ENCODE measurements at regions not wholly inside any gene's neighbourhood (a gene's known extent, or its start where the extent isn't known, plus 50 kb on each side); places are given as distances from the start of the nearest gene placed in this dataset.
A peak's percentile ranks its signal among the peaks of the same experiment; 100 is the strongest.

DNA sequence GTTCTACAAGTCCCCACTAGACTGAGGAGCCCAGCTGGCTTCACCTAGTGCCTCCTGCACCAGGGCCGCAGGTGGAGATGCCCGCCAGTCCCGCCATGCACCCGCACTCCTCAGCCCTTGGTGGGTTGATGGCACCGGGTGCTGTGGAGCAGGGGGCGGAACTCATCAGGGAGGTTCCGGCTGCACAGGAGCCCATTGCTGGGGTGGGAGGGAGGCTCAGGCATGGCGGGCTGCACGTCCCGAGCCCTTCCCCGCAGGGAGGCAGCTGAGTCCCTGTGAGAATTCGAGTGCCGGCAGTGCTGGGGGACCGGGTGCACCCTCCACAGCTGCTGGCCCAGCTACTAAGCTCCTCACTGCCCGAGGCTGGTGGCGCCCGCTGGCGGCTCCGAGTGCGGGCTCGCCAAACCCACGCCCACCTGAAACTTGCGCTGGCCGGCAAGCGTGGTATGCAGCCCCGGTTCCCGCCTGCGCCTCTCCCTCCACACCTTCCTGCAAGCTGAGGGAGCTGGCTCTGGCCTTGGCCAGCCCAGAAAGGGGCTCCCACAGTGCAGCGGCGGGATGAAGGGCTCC is 252.7 kb upstream of the TCF4 start:
- no peak for DNase-seq (ENCODE audit: low spot score)

DNA sequence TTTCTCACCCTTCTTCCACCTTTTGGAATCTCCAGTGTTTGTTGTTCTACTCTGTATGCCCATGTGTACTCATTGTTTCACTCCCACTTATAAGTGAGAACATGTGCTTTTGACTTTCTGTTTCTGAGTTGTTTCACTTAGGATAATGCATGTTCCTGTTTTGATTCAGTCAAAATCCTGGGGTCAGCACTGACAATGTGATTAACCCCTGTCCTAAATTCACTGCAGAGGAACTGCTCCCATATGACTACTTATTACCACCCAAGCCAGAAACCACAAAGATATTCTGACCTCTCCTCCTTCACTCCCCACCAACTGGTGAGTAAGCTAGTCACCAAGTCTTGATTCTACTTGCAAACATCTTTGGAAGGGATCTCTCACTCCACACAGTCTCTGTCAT is 251.4 kb upstream of the TCF4 start:
- no peak for DNase-seq (ENCODE audit: low spot score)

DNA sequence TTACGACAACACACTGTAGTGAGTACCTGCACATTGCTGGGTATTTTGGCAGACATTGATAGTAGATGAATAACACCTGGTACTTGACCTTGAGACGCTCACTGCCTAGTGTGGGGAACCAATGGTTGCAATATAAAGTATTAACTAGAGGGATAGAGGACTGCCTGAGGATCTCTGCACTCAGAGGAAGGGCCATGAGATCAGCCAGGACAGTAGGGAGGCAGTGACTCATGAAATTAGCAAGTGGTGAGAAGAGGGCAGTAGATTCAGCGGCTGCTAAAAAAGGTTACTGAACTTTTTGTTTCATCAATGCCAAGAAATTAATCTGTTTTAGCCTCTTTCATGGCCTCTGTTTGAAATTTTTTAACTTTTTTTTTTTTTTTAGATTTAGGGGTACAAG is 250.8 kb upstream of the TCF4 start:
- no peak for DNase-seq (ENCODE audit: low spot score)

DNA sequence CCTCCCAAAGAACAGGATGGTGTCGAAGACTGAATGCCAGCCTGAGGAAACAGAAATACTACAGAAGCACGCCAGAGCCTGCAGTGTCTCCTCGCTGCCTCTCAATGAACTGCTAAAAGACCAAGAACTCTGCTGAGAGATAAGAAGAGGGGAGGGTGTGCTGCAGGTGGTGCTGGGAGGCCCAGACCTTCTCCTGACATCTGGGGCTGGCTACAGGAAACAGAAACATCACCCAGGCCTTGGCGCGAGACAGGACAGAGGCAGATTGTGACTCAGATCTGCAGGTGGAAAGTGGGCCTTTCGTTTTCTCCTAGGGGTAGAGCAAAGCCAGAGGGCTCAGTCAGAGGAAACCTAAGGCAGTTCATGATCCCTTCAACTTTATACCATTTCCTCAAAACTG is 250.3 kb upstream of the TCF4 start:
- peak; percentile 7 for DNase-seq (ENCODE audit: low spot score)

DNA sequence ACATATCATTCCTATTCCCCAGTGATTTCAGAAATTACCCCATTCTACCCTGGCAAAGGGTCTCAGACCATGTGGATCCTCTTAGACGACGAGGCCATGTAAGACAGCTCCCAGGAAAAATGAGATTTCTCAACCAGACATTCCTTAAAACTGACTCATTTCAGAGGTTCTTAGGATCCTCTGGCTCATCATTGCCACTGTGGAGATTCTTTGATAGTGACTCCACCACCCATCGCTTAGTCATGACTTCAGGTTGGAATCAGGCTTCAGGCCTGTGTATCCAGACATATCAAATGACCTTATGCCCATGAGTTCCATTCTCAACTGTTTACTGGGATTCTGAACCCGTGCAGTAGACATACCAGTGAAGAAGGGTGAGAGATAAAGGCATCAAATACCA is 245.6 kb upstream of the TCF4 start:
- DNase-seq (ENCODE audit: low spot score): no peak

DNA sequence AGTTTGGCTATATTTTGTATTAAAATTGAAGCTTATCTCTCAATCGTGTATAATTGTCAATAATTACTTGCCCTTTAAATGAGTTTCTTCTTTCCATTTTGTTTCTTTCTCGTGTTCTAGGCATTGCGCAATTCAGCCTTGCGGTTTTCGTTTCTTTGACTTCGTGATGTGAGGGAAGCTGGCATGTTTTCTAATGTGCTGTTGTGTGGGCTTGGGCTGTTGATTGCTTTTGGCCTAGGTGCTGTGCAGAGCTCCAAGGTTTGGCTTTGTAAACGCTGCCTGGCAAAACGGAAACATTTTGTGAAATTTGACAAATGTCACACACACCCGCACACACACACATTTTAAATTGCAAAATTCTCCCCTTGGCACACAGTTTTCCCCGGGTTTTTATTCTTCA is 242.6 kb upstream of the TCF4 start:
- no peak for DNase-seq (ENCODE audit: low spot score)

DNA sequence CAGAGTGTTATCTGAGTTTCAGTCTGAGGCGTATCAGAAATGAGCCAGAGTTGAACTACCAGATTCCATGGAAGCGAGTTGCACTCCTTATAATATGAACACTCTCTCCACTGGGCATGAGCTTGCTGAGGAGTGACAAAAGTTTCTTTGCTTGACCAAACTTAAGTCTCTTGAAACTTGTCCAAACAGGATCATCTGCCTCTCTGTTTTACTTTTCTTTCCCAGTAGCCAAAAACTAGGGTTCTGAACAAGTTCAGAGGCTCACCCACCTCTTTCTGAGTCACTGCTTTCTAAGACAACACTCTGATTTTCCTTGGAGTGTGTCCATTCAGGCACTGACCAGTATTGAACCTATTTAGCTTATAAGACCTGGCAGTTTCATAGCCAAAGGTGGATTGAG is 233.2 kb upstream of the TCF4 start:
- no peak for DNase-seq (ENCODE audit: low spot score)

DNA sequence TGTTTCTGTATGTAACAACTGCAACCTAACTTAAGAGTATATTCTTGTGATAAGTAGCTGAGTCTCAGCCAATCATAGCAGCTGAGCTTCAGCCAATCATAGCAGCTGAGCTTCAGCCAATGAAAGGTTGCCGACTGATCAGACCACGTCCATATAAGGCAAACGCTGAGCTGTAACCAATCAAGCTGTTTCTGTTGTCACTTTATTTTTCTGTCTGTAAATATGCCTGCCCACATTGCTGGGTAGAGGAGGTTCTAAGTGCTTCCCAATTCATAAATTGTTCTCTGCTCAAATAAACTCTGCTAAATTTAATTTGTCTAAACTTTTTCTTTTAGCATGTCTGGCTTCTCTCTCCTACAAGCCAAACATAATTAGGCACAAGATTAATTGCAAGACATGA is 231.5 kb upstream of the TCF4 start:
- DNase-seq (ENCODE audit: low spot score): no peak

DNA sequence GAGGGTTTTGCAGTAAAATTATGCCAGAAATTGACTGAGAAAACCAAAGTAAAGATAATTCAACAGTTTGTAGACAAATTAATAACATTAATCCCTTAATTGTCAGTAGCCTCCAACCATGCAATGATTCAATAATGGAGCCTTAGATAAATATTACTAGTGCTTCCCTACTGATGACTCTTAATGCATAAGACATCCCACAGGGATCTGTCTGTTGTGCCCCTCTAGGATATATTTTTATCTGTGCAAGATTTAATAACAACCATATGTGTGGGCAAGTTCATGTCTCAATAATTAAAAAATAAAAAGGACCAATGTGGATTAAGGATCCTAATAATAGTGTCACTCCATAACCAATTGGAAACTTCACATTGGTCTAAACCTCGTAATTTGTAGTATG is 230.3 kb upstream of the TCF4 start:
- DNase-seq (ENCODE audit: low spot score): no peak

DNA sequence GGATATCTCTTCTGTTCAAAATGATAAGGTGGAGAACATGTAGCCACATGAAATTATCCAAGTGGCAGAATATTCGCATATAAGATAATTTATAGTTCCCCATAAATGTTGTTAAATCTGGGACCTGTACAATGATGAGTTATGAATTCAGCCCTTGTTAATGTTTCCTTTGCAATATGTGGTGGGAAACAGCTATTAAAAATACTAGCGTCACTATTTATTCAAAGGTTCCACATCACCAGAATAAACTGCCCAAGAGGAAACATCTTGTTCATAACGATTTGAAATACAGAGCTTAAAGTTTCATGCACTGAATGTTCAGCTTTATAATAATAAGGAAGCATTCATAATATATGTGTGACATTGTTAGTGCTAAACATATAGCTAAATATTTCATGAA is 223.9 kb upstream of the TCF4 start:
- DNase-seq (ENCODE audit: low spot score): no peak

DNA sequence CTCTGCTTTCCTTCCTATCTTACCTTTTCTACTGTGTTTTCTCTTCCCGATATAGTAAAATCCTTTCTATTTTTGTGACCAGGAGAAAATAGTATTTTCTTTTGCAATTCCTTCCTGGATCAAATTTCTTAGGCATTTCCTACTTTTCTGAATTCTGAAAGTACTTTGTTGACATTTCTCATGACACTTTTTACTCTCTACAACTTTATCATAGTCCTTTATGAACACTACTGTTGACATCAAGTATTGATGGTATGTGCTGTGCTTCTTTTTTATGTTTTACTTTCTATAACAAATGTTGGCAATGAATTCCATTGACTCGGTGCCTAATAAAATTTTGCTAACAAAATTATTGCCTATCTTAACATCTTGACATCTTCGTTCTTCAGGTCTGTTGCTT is 217.7 kb upstream of the TCF4 start:
- no peak for DNase-seq (ENCODE audit: low spot score)

DNA sequence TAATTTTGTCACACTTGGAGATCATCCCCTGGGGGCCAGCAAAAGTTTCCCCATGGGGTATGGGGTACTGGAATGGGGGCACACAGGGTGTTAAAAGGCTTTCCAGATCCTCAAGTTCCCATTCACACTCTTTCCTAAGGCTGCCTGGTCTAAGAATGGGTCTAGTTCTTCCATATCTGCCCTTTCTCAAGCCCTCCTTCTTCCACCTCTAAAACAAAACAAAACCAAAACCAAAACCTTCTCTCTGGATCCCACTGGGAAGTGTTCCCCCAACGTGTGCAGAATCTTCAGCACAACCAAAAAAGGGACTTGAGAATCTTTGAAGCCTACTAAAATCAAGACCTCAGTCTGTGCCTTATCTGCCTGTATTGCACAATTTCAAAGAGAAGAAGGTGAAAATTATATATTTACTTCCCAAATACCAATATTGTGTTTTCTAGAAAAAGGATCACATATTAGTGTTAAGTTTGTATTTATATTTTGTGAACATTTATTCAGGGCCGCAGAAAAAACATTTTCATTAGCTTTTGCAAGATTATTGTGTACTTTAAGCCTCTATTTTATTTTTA is 207.2 kb upstream of the TCF4 start:
- no peak for DNase-seq (ENCODE audit: low spot score)

DNA sequence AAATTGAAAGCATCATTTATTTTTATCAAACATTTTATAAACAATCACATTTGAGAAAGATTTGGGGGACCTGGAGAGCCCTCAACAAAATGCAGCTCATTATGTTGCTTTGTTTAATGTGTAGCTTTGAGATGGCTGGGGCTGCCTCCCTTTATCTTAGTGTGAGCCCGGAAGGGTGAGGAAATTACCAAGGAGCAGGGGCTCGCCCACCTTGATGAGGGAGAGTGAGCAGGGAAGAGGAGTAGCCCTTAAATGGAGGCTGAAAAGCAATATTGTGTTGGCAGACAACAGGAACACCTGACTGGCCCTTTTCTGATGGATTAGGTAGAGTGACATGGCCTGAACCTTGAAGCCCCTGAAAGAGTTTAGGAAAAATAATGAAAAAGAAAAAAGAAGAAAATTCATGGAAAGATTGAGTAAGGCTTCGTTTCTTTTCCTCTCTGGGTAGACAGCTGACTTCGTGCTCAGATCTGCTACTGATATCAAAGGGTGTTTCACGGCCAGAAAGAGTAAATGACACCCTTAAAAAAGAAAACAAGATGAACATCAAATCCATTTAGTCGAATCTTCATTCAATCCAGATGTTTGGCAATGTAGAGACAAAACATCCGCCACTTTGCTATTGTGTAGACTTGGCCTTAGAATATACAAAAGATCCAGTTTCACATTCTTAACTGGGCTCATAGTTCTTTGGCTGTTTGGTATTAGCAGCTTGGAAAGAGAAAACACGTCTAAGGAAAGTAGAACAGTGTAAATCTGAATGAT is 206.5 kb upstream of the TCF4 start:
- no peak for DNase-seq (ENCODE audit: low spot score)

DNA sequence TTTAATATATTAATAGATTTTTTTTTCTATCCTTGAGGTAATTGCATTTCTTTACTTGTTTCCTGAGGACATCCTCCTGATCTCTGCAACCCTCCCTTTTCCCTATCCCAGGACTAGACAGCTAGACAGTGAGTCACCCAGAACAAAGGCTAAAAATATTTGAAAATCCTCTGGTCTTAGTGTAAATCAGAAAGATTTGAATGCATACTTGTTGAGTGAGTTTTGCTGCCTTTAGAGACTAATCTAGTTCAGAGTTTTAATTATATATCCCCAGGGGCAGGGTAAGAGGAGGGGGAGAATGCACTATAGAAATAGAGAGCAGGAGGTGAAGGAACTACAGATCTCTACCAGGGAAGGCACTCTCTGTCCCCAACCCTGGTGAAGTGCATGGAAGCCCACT is 202.3 kb upstream of the TCF4 start:
- DNase-seq (ENCODE audit: low spot score): no peak

DNA sequence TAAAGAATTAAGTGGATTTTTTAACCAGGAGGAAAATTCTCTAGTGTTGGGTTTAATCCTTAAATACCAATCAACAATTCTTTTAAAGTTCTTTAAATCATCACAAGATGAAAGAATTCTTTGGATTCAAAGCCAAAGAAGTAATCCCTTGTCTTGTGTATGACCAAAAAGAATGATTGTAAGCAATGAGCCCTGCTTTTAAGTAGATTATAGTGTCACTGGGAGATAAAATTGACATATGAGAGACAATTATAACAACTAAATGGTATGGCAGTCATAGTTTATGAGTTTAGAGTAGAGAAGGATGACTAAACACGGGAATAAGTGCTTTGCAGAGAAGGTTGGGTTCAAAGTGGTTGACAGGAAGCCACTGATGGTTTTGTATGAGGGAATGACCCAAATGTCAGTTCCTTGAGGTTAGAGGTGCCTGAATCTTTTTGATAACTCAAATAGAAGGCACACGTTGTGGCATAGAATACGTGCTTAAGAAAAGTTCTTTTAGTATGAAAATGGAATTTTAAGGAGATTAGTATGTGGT is 199.6 kb upstream of the TCF4 start:
- no peak for DNase-seq (ENCODE audit: low spot score)

DNA sequence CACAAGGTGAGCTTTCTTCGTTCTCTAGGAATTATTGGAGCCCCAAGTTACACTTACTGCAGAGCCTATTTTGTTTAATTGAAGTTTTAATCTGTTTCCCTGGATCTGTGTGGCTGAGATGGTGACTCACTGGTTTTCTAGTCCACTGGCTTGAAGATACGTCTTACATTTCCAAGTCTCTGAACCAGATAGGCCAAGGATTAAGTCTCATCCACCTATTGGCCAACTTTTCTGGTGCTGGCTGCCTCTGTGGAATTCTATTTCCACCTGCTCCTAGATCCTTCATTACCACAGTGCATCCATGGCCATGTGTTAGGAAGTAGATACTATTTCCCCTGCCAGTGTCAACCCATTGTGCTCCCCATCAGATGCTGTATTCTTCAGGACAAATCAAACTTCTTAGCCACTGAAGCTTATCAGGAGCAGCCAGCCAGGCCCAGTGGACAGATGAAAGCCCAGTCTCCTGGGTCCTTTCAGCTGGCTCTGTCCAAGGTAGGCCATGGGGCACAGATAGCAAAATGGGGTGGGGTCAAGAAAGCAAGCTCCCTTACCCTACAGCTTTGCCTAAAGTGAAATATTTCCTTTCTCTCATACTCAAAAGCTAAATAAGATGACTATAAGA is 198.8 kb upstream of the TCF4 start:
- no peak for DNase-seq (ENCODE audit: low spot score)

DNA sequence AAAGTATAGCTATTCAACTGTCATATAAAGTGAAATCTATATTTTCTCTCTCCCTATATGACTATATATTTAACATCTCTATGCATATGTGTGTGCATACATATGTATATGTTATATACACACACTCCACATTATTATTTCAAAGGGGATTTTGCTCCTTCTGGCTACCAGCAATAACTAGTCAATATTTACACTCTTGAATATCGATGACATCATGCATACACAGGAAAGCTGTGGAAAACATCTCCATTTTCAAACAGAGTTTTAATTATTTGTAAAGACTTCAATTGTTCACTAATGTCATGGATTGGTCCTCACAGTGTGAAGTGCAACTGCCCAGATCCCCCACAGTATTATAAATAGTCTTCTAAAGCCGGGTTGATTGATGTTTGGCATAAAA is 195.9 kb upstream of the TCF4 start:
- no peak for DNase-seq (ENCODE audit: low spot score)

DNA sequence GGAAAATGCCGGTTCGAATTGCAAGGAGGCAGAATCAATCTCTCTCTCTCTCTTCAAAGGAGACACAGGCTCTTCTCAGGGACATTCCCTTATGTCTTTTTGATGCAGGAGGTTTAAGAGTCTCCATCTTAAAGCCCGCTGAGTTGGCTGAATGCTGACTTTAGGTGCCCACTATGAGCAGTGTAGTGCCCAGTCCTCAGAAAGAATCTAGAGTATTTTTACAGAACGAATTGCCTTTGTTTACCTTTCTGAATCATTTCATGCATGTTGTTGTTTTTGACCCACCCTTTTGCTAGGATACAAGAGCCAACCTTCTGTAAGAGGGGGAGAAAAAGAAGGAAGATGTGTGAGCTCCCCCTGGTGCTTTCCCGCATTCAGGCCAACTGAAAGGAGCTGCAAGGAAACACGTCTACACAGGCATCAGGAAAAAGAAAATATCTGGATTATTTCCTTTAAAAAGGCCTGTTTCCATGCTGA is 193.5 kb upstream of the TCF4 start:
- peak; percentile 34 for DNase-seq (ENCODE audit: low spot score)

DNA sequence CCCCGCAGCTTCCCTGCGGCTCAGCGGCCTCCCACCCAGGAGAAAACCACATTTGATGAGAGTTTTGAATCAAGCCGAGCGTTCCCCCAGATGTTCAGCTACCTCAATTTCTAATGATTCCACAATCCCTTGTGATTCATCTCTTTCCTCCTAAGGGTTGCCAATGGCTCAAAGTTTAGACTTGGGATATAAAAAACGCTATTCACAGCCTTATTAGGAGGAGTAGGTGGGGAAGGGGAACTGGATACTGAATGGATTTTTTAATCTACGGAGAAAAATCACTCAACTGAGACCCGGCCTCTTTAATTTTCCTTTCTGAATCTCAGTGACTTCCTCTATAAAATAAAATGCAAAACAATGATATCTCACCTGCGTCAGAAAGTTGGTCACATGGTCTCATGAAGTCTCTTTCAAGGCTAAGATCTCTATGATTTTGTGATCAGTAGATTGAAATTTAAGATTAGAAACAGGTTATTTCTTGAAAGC is 192.6 kb upstream of the TCF4 start:
- DNase-seq (ENCODE audit: low spot score): peak; percentile 75

DNA sequence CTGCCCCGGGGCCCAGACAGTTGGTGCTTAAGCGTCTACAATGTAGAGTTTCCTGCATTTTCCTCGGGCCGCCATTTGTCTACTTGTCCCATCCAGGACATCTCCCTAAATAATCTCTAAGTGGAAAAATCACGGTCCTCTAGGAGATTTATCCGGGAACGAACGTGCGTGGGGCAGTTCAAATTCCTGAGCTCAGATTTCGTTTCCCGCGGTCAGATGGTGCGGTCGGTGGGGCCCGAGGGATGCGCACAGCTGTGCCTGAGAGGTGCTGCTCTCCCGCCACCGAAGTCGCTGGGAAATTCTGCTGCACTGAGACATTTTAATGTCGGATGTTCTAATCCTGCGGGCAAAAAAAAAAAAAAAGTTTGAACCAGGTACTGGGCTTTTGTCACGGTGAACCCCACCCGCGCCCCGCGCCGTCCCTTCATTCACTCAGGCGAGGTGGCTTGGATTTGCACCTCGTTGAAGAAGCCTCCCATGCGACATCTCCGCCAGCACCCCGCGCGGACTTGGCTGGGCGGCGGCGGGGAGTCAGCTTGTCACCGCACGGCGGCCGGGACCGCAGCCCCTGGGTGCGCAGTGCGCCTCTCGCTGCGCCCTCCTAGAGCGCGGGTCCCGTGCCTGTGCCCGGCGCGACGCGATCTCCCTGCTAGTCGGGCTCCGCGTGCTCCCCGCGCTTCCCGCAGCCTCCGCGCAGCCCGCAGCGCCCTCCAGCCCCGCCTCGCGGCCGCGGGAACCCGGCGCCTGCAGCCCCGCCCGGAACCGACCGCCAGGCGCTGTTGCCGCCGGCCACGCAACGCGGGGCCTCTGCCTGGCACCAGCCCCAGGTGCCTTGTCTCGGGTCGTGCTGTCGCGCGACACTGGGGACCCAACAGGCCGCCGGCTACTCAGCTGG is 191.9 kb upstream of the TCF4 start:
- DNase-seq (ENCODE audit: low spot score): peak; percentile 76

DNA sequence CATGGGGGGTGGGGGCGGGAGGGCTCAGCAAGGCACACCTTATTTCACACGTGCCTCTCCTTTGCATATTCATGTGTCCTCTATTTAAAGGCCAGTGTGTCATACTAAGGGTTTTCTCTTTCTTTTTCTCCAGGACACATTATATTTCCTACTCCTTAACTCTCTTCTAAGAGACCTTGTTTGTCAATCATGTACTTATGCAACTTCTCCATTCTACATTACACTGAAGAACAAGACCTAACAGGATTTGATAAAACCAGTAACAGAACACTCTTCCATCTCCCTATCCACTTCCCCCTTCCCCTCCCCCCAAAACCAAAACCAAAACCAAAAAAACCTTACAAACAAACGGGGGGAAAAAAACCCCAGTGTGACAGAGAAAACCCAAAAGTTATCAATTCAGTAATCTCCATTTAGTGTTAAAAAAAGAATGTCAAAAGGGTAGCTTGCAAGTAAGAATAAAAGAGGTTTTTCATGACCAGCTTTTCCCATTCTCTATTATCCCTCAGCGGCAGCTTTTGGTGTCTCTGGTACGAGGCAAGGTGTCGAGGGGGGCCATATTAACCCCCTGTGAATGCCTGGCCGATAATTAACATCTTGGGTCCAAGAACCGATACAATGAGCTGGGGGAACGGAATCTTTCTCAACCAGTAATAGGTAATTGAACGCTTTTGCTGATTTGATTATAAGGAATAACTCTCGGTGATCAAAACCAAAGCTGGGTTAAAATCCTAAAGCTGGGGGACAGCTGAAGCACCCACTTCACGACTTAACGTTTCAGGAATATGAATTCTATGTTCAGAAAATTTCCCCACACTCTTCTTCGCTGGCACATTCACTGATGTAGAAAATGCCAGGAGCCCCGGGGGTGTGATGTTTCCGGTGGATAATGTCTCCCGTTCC is 191.0 kb upstream of the TCF4 start:
- DNase-seq (ENCODE audit: low spot score): peak; percentile 71
